H9 (cell line): ENCODE measurements at regions not wholly inside any gene's neighbourhood (a gene's known extent, or its start where the extent isn't known, plus 50 kb on each side); places are given as distances from the start of the nearest gene placed in this dataset.

Source experiments
- DNase-seq: peaks from one replicate; pipeline ENCODE4 v3.0.0-alpha.2; 2017
- H2AFZ ChIP-seq: one replicate; pipeline ENCODE4 v1.6.1; 2013; ENCODE audit warnings: mild to moderate bottlenecking, low read length, control low read depth, moderate library complexity
- H2AK5ac ChIP-seq: 2 replicates; pipeline ENCODE4 v1.6.1; 2013; ENCODE audit warnings: low read length, control low read depth, mixed read lengths; ENCODE audit not compliant: insufficient read length
- H2BK120ac ChIP-seq: one replicate; pipeline ENCODE4 v1.6.1; 2013; ENCODE audit warnings: low read depth, mild to moderate bottlenecking, low read length, control low read depth, inconsistent platforms; ENCODE audit not compliant: poor library complexity, severe bottlenecking
- H2BK12ac ChIP-seq: 2 replicates; pipeline ENCODE4 v1.6.1; 2013; ENCODE audit warnings: low read length, control low read depth, mixed read lengths, low read depth; ENCODE audit not compliant: insufficient read length
- H2BK15ac ChIP-seq: 2 replicates; pipeline ENCODE4 v1.6.1; 2013; ENCODE audit warnings: low read depth, low read length, control low read depth
- H2BK20ac ChIP-seq: one replicate; pipeline ENCODE4 v1.6.1; 2013; ENCODE audit warnings: low read depth, mild to moderate bottlenecking, low read length, control low read depth, inconsistent platforms; ENCODE audit not compliant: poor library complexity, severe bottlenecking
- H2BK5ac ChIP-seq: 2 replicates; pipeline ENCODE4 v1.6.1; 2013; ENCODE audit warnings: low read length, control low read depth, mixed read lengths; ENCODE audit not compliant: insufficient read length
- H3K14ac ChIP-seq: 2 replicates; pipeline ENCODE4 v1.6.1; 2013; ENCODE audit warnings: low read length, control low read depth; ENCODE audit not compliant: insufficient read depth
- H3K18ac ChIP-seq: 2 replicates; pipeline ENCODE4 v1.6.1; 2013; ENCODE audit warnings: low read depth, mild to moderate bottlenecking, mixed read lengths, low read length, control low read depth; ENCODE audit not compliant: insufficient read length
- H3K23ac ChIP-seq: 2 replicates; pipeline ENCODE4 v1.6.1; 2013; ENCODE audit warnings: low read length, control low read depth, mixed read lengths, low read depth; ENCODE audit not compliant: insufficient read length
- H3K23me2 ChIP-seq: 2 replicates; pipeline ENCODE4 v1.6.1; 2013; ENCODE audit warnings: low read depth, mild to moderate bottlenecking, mixed read lengths, low read length, control low read depth; ENCODE audit not compliant: insufficient read length, poor library complexity, severe bottlenecking
- H3K27ac ChIP-seq: 2 replicates; pipeline ENCODE4 v1.5.1; 2013; ENCODE audit warnings: low read length, control low read depth, mixed read lengths, low read depth; ENCODE audit not compliant: insufficient read length
- H3K27me3 ChIP-seq: 2 replicates; pipeline ENCODE4 v1.6.1; 2013; ENCODE audit warnings: low read length, control low read depth, inconsistent platforms; ENCODE audit not compliant: insufficient read depth
- H3K4ac ChIP-seq: 2 replicates; pipeline ENCODE4 v1.6.1; 2013; ENCODE audit warnings: low read depth, mild to moderate bottlenecking, control low read depth, inconsistent platforms, low read length, moderate library complexity
- H3K4me1 ChIP-seq: 2 replicates; pipeline ENCODE4 v1.6.1; 2013; ENCODE audit warnings: low read length, control low read depth, inconsistent platforms; ENCODE audit not compliant: insufficient read depth
- H3K4me2 ChIP-seq: 2 replicates; pipeline ENCODE4 v1.6.1; 2013; ENCODE audit warnings: low read length, control low read depth, mixed read lengths; ENCODE audit not compliant: insufficient read length, insufficient read depth
- H3K56ac ChIP-seq: 2 replicates; pipeline ENCODE4 v1.6.1; 2013; ENCODE audit warnings: low read depth, mild to moderate bottlenecking, mixed read lengths, low read length, control low read depth; ENCODE audit not compliant: insufficient read length
- H3K79me1 ChIP-seq: 2 replicates; pipeline ENCODE4 v1.6.1; 2013; ENCODE audit warnings: low read depth, mild to moderate bottlenecking, moderate library complexity, low read length, control low read depth, inconsistent platforms; ENCODE audit not compliant: insufficient read depth, poor library complexity, severe bottlenecking
- H3K79me2 ChIP-seq: 2 replicates; pipeline ENCODE4 v1.6.1; 2013; ENCODE audit warnings: low read length, control low read depth, inconsistent platforms; ENCODE audit not compliant: insufficient read depth
- H3K9ac ChIP-seq: 2 replicates; pipeline ENCODE4 v1.6.1; 2013; ENCODE audit warnings: low read length, control low read depth, mixed read lengths; ENCODE audit not compliant: insufficient read length; ENCODE audit errors: extremely low read depth
- H3K9me3 ChIP-seq: one replicate; pipeline ENCODE4 v1.6.1; 2013; ENCODE audit warnings: low read depth, low read length, inconsistent platforms; ENCODE audit not compliant: control insufficient read depth
- H3T11ph ChIP-seq: one replicate; pipeline ENCODE4 v1.6.1; 2013; ENCODE audit warnings: mild to moderate bottlenecking, low read length, control low read depth, inconsistent platforms
- H4K20me1 ChIP-seq: one replicate; pipeline ENCODE4 v1.6.1; 2013; ENCODE audit not compliant: control insufficient read depth, insufficient read length, insufficient read depth
- H4K5ac ChIP-seq: 2 replicates; pipeline ENCODE4 v1.6.1; 2013; ENCODE audit warnings: low read depth, mild to moderate bottlenecking, mixed read lengths, low read length, control low read depth; ENCODE audit not compliant: insufficient read length
- H4K8ac ChIP-seq: replicated peaks from 2 replicates; pipeline ENCODE4 v1.6.1; 2013; ENCODE audit warnings: low read length, control low read depth, mixed read lengths, low read depth; ENCODE audit not compliant: insufficient read length
- H4K91ac ChIP-seq: 2 replicates; pipeline ENCODE4 v1.6.1; 2013; ENCODE audit warnings: low read depth, mild to moderate bottlenecking, moderate library complexity, mixed read lengths, low read length, control low read depth; ENCODE audit not compliant: insufficient read length
- H3K27ac Mint-ChIP-seq, 3 experiments: 2 replicates in 2 of 3; 3 replicates in 1 of 3; pipeline ENCODE4 v1.8.0; 2020 to 2021; ENCODE audit warnings: mixed read lengths in 3 of 3, mild to moderate bottlenecking in 1 of 3, moderate library complexity in 1 of 3
- H3K27me3 Mint-ChIP-seq: 2 replicates; pipeline ENCODE4 v1.8.0; 2021; ENCODE audit warnings: low read depth, mild to moderate bottlenecking, moderate library complexity, mixed read lengths
- H3K36me3 Mint-ChIP-seq, 3 experiments: 2 replicates in 2 of 3; 3 replicates in 1 of 3; pipeline ENCODE4 v1.8.0; 2020 to 2021; ENCODE audit warnings: low read depth in 3 of 3, mixed read lengths in 3 of 3; ENCODE audit not compliant: insufficient read depth in 1 of 3
- H3K4me1 Mint-ChIP-seq, 2 experiments: 2 replicates each; pipeline ENCODE4 v1.8.0; 2020; ENCODE audit warnings: mixed read lengths in 2 of 2
- H3K4me3 Mint-ChIP-seq, 2 experiments: 2 replicates in 1 of 2; 3 replicates in 1 of 2; pipeline ENCODE4 v1.8.0; 2020 to 2021; ENCODE audit warnings: mild to moderate bottlenecking in 2 of 2, mixed read lengths in 2 of 2, moderate library complexity in 1 of 2
- H3K9me3 Mint-ChIP-seq, 2 experiments: 2 replicates in 1 of 2; 3 replicates in 1 of 2; pipeline ENCODE4 v1.8.0; 2020; ENCODE audit warnings: mild to moderate bottlenecking in 2 of 2, mixed read lengths in 2 of 2, moderate library complexity in 1 of 2
- CTCF ChIP-seq: fragments of 200-600 bp; sonication (generic); conservative IDR thresholded peaks from 3 replicates; pipeline ENCODE4 v1.8.0; 2021; ENCODE audit warnings: antibody characterized with exemption, mild to moderate bottlenecking
- WGBS: extraction: QIAGEN DNeasy Blood & Tissue Kit; methylation state at CpG from one replicate; pipeline ENCODE4 v1.1.7; 2013; ENCODE audit warnings: missing lambda C conversion rate, low lambda C conversion rate, mixed read lengths; ENCODE audit not compliant: insufficient read length; ENCODE audit errors: extremely low coverage; 5-methylcytosine and 5-hydroxymethylcytosine counted together

- H3K9me3 ChIP-seq, result no peaks in the 10 kb centered on the region
- no peak overlapping the region for H3K4ac ChIP-seq
- H2BK5ac ChIP-seq, result no peak overlapping the region
- H2BK12ac ChIP-seq, result no peak overlapping the region
- H3T11ph ChIP-seq, result no peak overlapping the region
- no peak overlapping the region for H3K14ac ChIP-seq
- H3K27ac ChIP-seq, result no peak overlapping the region
- H4K20me1 ChIP-seq, result peaks cover 2% of the 10 kb centered on the region
- H2BK20ac ChIP-seq, result no peak overlapping the region
- no peak overlapping the region for H4K8ac ChIP-seq
- H4K91ac ChIP-seq, result no peak overlapping the region
- no peak overlapping the region for H2AFZ ChIP-seq
- no peak for DNase-seq
- TF ChIP-seq CTCF, result no peak
- H2BK15ac ChIP-seq, result no peak overlapping the region
- H3K18ac ChIP-seq, result no peak overlapping the region
- Mint-ChIP-seq H3K27me3 (peaks cover 7% of the 10 kb centered on the region), H3K4me3 (no peak overlapping the region), H3K4me1 (peaks cover 12 to 17% of the 10 kb centered on the region in 2 experiments), H3K36me3 (peaks cover 0 to 2% (median 0%) of the 10 kb centered on the region in 3 experiments; a peak in 1 of 7 replicates), H3K27ac (no peak overlapping the region), H3K9me3 (no peaks in the 10 kb centered on the region)
- H3K56ac ChIP-seq, result no peak overlapping the region
- H3K27me3 ChIP-seq, result no peaks in the 10 kb centered on the region
- H3K4me2 ChIP-seq, result no peak overlapping the region
- WGBS, result no CpG with 5 or more reads among the region's 2 CpGs
- no peak overlapping the region for H2BK120ac ChIP-seq
- no peak overlapping the region for H3K23ac ChIP-seq
- no peaks in the 10 kb centered on the region; the same call in 1 of the 2 replicates for H3K4me1 ChIP-seq
- H3K79me2 ChIP-seq, result no peaks in the 10 kb centered on the region
- H3K23me2 ChIP-seq, result no peaks in the 10 kb centered on the region
- no peak overlapping the region for H2AK5ac ChIP-seq
- H3K9ac ChIP-seq, result no peak overlapping the region
- no peaks in the 10 kb centered on the region for H3K79me1 ChIP-seq
- H4K5ac ChIP-seq, result no peak overlapping the region
These were observed 52.2 kb upstream of the IER5L start for GRCh38 chr9:129230302-129230701.
